Activated T-helper 17 cell treated with anti-CD3 and anti-CD28 coated beads, Interleukin-2, amount 50 U/mL, for 72 hours (primary cell): ENCODE measurements at regions not wholly inside any gene's neighbourhood (a gene's known extent, or its start where the extent isn't known, plus 50 kb on each side); places are given as distances from the start of the nearest gene placed in this dataset.
"Not testable (repeated sequence)": the region's sequence is repeated elsewhere in the genome, so short reads cannot be mapped to it uniquely, and the experiment has no call there.

Source experiments
- ATAC-seq: fragments of 150-1000 bp; cut with Tn5 transposase; replicated peaks from 2 replicates; pipeline ENCODE4 v1.10.0; 2021; ENCODE audit warnings: mild to moderate bottlenecking, moderate library complexity
- H3K27ac Mint-ChIP-seq: one replicate; pipeline ENCODE4 v1.8.0; 2022; ENCODE audit warnings: mixed read lengths
- H3K27me3 Mint-ChIP-seq: one replicate; pipeline ENCODE4 v1.8.0; 2022; ENCODE audit warnings: mixed read lengths
- H3K36me3 Mint-ChIP-seq: one replicate; pipeline ENCODE4 v1.8.0; 2022; ENCODE audit warnings: low read depth, mild to moderate bottlenecking, mixed read lengths
- H3K4me1 Mint-ChIP-seq: one replicate; pipeline ENCODE4 v1.8.0; 2022; ENCODE audit warnings: mixed read lengths
- H3K4me3 Mint-ChIP-seq: one replicate; pipeline ENCODE4 v1.8.0; 2022; ENCODE audit warnings: mild to moderate bottlenecking, mixed read lengths
- H3K9me3 Mint-ChIP-seq: one replicate; pipeline ENCODE4 v1.8.0; 2022; ENCODE audit warnings: mixed read lengths

GRCh38 chr12:19802915-19803314, 363.6 kb downstream of the AEBP2 start:
- Mint-ChIP-seq H3K27me3 (no peaks in the 10 kb centered on the region), H3K4me1 (peaks cover 6% of the 10 kb centered on the region), H3K4me3 (no peak overlapping the region), H3K27ac (no peak overlapping the region), H3K36me3 (no peaks in the 10 kb centered on the region), H3K9me3 (no peaks in the 10 kb centered on the region)
- ATAC-seq, result no peak

DNA sequence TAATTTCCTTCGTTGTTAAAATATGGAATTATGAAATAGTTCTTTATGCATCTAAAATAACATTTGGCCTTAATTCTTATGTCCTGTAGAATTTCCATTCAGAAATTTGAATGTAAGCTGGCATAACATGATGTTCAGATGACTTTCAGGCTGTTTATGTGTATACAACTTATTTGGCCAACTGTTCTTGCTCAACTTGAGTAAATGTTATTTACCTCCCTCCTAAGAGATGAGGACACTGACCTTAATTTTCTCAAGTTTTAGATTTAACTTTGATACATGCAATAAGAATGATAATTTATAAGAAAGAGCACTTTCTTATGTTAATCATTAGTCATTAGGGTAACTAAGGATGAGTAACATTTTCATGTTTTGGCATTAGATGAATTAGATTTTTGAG, 365.4 kb downstream of the AEBP2 start:
- H3K4me3 Mint-ChIP-seq, result no peak overlapping the region
- ATAC-seq, result no peak

GRCh38 chr12:19808371-19808770, 369.1 kb downstream of the AEBP2 start:
- H3K27me3 Mint-ChIP-seq, result no peaks in the 10 kb centered on the region
- H3K36me3 Mint-ChIP-seq, result no peaks in the 10 kb centered on the region
- no peak for ATAC-seq
- no peak overlapping the region for H3K4me3 Mint-ChIP-seq
- no peak overlapping the region for H3K27ac Mint-ChIP-seq
- H3K9me3 Mint-ChIP-seq, result no peaks in the 10 kb centered on the region
- no peaks in the 10 kb centered on the region for H3K4me1 Mint-ChIP-seq

More for the DNA sequence above, 365.4 kb downstream of the AEBP2 start:
- no peaks in the 10 kb centered on the region for H3K27me3 Mint-ChIP-seq
- peaks cover 6% of the 10 kb centered on the region for H3K4me1 Mint-ChIP-seq
- no peaks in the 10 kb centered on the region for H3K9me3 Mint-ChIP-seq
- H3K27ac Mint-ChIP-seq, result no peak overlapping the region
- no peaks in the 10 kb centered on the region for H3K36me3 Mint-ChIP-seq

DNA sequence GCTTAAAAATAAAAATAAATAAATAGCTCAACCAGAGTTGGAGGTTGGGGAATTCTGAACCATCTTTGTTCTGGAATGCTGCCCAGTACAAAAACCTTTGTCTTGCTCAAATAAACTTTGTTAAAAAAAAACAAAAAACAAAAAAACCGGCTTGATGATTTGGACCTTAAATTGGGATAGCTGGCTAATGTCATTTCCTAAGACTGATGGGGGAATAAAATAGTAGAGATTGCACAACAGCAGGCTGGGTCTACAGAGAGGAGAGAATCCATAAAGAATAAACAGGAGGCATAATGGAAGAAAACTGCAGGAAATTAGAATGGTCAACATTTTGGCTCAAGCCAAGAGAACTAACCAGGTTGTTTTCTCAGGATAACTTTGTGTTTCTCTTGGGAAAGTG, 370.9 kb downstream of the AEBP2 start:
- Mint-ChIP-seq H3K36me3 (no peaks in the 10 kb centered on the region), H3K9me3 (no peaks in the 10 kb centered on the region), H3K27ac (no peak overlapping the region), H3K4me1 (no peaks in the 10 kb centered on the region), H3K4me3 (no peak overlapping the region), H3K27me3 (no peaks in the 10 kb centered on the region)
- ATAC-seq, result no peak

GRCh38 chr12:19811922-19812321, 372.6 kb downstream of the AEBP2 start:
- Mint-ChIP-seq H3K9me3 (no peaks in the 10 kb centered on the region), H3K4me1 (no peaks in the 10 kb centered on the region), H3K27me3 (no peaks in the 10 kb centered on the region), H3K27ac (no peak overlapping the region), H3K36me3 (no peaks in the 10 kb centered on the region), H3K4me3 (no peak overlapping the region)
- ATAC-seq, result no peak

DNA sequence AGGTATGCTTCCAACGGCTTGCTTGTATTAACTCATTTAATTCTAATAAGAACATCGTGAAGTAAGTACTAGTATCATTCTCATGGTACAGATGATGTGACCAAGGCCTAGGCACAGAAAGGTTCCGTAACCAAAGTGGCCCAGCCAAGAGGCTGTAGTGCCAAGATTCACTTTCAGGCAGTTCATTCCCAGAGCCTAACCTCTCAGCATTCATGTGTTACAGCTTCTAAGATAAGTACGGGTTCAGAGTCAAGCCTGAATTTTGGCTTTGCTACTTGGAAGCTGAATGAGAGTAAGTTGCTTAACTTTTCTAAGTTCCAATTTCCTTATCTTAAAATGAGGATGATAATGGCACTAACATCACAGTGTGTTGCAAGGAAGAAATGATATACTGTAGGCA, 379.9 kb downstream of the AEBP2 start:
- H3K27ac Mint-ChIP-seq, result no peak overlapping the region
- H3K4me1 Mint-ChIP-seq, result no peaks in the 10 kb centered on the region
- H3K36me3 Mint-ChIP-seq, result no peaks in the 10 kb centered on the region
- no peaks in the 10 kb centered on the region for H3K9me3 Mint-ChIP-seq
- H3K27me3 Mint-ChIP-seq, result no peaks in the 10 kb centered on the region
- no peak for ATAC-seq
- H3K4me3 Mint-ChIP-seq, result no peak overlapping the region

DNA sequence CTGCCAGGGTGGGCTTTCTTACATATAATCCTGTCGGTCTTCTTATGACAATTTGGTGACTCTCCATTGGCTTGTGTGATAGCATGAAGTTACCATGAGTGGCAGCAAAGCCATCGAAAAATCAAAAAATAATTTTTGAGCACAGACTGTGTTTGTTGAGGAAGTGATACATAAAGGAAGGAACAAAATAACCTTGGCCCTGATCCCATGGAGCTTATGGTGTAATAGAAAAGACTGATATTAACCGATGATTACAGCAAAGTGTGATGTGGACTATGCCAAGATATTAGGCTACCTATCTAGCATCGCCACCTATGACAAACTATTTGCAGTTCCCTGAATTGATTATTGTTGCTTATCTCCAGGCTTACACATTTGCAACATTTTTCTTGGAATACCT, 383.2 kb downstream of the AEBP2 start:
- Mint-ChIP-seq H3K27ac (no peak overlapping the region), H3K4me1 (no peaks in the 10 kb centered on the region), H3K36me3 (no peaks in the 10 kb centered on the region), H3K27me3 (no peaks in the 10 kb centered on the region), H3K4me3 (no peak overlapping the region), H3K9me3 (peaks cover 4% of the 10 kb centered on the region)
- no peak for ATAC-seq

- ATAC-seq, H3K4me3 Mint-ChIP-seq, H3K4me1 Mint-ChIP-seq, H3K9me3 Mint-ChIP-seq, H3K27me3 Mint-ChIP-seq, H3K36me3 Mint-ChIP-seq, H3K27ac Mint-ChIP-seq: not testable (repeated sequence)
Measured at GRCh38 chr12:19823326-19823725, 384.0 kb downstream of the AEBP2 start.

DNA sequence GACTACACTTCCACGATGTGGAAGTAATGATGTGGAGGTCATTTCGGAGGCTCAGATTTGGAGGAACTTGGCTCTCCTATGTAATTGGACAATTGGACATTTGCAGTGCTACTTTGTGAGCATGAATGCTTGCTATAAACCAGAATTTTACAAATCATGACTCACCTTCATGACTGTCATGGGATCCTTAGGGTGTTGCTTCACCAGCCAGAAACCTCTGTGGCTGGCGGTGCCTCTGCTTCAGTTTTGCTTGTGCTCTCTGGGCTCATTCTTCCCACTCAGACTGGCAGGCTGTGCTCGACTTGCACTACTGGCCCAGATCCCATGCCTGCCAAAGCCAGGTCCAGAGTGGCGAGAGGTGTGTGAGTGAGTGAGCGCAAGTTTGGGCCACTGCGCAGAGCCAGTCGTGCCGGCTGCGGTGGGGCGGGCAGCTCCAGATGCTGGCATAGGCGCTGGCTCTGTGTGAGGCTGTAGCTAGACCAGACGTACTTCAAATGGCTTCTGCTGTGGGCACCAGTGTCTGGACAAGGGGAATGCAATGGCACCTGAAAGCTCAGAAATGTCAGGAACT, 387.8 kb downstream of the AEBP2 start:
- H3K27me3 Mint-ChIP-seq, result no peaks in the 10 kb centered on the region
- H3K27ac Mint-ChIP-seq, result no peak overlapping the region
- peaks cover 14% of the 10 kb centered on the region for H3K4me1 Mint-ChIP-seq
- ATAC-seq, result peak; percentile 15
- no peak overlapping the region for H3K4me3 Mint-ChIP-seq
- H3K9me3 Mint-ChIP-seq, result peaks cover 7% of the 10 kb centered on the region
- no peaks in the 10 kb centered on the region for H3K36me3 Mint-ChIP-seq

DNA sequence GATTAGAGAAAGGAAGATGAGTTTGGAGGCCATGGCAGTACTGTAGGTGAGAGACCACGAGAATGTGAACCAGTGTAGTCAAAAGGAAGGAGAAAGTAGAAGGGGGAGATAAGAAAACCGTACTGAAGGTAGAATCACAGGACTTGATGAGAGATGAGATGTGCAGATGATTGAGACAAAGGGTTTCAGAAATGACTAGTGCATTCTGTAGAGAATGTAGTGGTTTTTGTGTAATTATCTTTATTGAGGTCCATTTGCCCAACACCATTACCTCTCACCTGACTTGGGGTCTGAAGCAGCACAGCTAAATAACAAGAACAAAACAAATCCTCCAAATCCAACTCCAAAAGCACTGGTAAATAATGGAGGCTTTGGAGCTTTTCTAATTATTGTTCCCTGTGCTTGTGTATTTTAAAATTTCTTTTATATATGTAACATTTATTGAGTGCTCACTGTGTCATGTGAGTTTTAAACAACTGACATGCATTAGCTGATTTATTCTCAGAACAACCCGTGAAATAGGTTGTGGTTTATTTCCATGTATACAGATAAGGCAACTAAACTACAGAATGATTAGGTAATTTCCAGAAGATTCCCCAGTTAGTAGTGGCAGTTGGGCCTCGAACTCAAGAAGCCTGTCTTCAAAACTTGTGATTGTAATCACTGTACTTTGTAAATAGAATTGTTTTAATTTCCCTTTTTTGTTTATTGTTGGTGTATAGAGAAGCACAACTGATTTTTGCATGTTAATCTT, 390.0 kb downstream of the AEBP2 start:
- no peaks in the 10 kb centered on the region for H3K27me3 Mint-ChIP-seq
- peaks cover 18% of the 10 kb centered on the region for H3K4me1 Mint-ChIP-seq
- ATAC-seq, result peak; percentile 43
- peak overlapping the region; percentile 5 for H3K27ac Mint-ChIP-seq
- H3K4me3 Mint-ChIP-seq, result no peak overlapping the region
- H3K9me3 Mint-ChIP-seq, result peaks cover 7% of the 10 kb centered on the region
- peaks cover 4% of the 10 kb centered on the region for H3K36me3 Mint-ChIP-seq

- H3K36me3 Mint-ChIP-seq, result peaks cover 4% of the 10 kb centered on the region
- peak overlapping the region; percentile 43 for H3K4me3 Mint-ChIP-seq
- peaks cover 7% of the 10 kb centered on the region for H3K9me3 Mint-ChIP-seq
- ATAC-seq, result peak; percentile 46
- no peaks in the 10 kb centered on the region for H3K27me3 Mint-ChIP-seq
- peaks cover 24% of the 10 kb centered on the region for H3K4me1 Mint-ChIP-seq
- H3K27ac Mint-ChIP-seq, result peak overlapping the region; percentile 65
Measured at GRCh38 chr12:19830446-19830845, 391.2 kb downstream of the AEBP2 start.

DNA sequence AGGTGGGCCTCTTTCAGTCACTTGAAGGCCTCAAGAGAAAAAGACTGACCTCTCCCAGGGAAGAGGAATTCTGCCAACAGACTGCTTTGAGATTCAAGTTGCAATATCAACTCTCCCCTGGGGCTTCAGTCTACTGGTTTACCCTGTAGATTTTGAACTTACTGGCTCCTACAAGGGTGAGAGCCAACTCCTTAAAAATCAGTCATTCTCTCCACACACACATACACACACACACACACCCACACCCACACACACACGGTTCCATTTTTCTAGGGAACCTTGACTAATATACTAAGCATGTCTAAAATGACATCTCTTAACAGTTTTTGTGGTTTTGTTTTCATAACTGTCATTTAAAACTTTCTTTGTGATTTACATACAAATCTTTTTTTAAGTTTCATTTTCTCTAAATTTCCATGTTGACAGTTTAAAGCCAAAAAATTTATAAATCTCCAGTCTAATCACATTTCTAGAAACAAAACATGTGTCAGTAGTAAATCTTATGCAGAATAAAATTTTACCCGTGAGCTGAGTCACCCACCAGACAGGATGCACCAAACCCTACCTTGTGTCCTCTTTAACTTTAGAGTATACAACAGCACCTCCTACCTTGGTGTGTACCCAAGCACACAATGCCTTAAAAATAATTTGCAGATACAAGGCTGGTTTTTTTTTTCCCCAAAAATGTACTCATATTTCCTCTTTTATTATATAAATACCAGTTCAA, 394.6 kb downstream of the AEBP2 start:
- Mint-ChIP-seq H3K27me3 (no peaks in the 10 kb centered on the region), H3K27ac (peak overlapping the region; percentile 86), H3K4me1 (peaks cover 20% of the 10 kb centered on the region), H3K36me3 (peaks cover 4% of the 10 kb centered on the region), H3K9me3 (peaks cover 5% of the 10 kb centered on the region), H3K4me3 (no peak overlapping the region)
- ATAC-seq, result peak; percentile 90

- H3K4me3 Mint-ChIP-seq, result no peak overlapping the region
- H3K36me3 Mint-ChIP-seq, result peaks cover 4% of the 10 kb centered on the region
- no peak for ATAC-seq
- H3K27ac Mint-ChIP-seq, result peak overlapping the region; percentile 86
- peaks cover 4% of the 10 kb centered on the region for H3K9me3 Mint-ChIP-seq
- peaks cover 18% of the 10 kb centered on the region for H3K4me1 Mint-ChIP-seq
- H3K27me3 Mint-ChIP-seq, result no peaks in the 10 kb centered on the region
Measured at GRCh38 chr12:19834592-19834991, 395.3 kb downstream of the AEBP2 start.

GRCh38 chr12:19836056-19836455, 396.8 kb downstream of the AEBP2 start:
- peaks cover 4% of the 10 kb centered on the region for H3K36me3 Mint-ChIP-seq
- no peak overlapping the region for H3K4me3 Mint-ChIP-seq
- peak overlapping the region; percentile 36 for H3K27ac Mint-ChIP-seq
- H3K27me3 Mint-ChIP-seq, result no peaks in the 10 kb centered on the region
- no peak for ATAC-seq
- peaks cover 11% of the 10 kb centered on the region for H3K4me1 Mint-ChIP-seq
- H3K9me3 Mint-ChIP-seq, result peaks cover 4% of the 10 kb centered on the region

GRCh38 chr12:19836456-19836855, 397.2 kb downstream of the AEBP2 start:
- peaks cover 4% of the 10 kb centered on the region for H3K9me3 Mint-ChIP-seq
- H3K4me1 Mint-ChIP-seq, result peaks cover 11% of the 10 kb centered on the region
- no peak overlapping the region for H3K4me3 Mint-ChIP-seq
- H3K27ac Mint-ChIP-seq, result no peak overlapping the region
- no peaks in the 10 kb centered on the region for H3K27me3 Mint-ChIP-seq
- ATAC-seq, result no peak
- H3K36me3 Mint-ChIP-seq, result peaks cover 4% of the 10 kb centered on the region
